ENCODE measurements at regions not wholly inside any gene's neighbourhood (a gene's known extent, or its start where the extent isn't known, plus 50 kb on each side); places are given as distances from the start of the nearest gene placed in this dataset.

- DNase-seq, result no peak
Observed at GRCh38 chr10:124346831-124347230, 71.9 kb downstream of the OAT start.

- no peak for DNase-seq
Observed at GRCh38 chr10:124345521-124345920, 73.2 kb downstream of the OAT start.

- DNase-seq, result no peak
Observed at GRCh38 chr10:124344931-124345330, 73.8 kb downstream of the OAT start.

GRCh38 chr10:124344266-124344590, 74.5 kb downstream of the OAT start:
- DNase-seq, result no peak

GRCh38 chr10:124343351-124344265, 75.1 kb downstream of the OAT start:
- no peak for DNase-seq

GRCh38 chr10:124342821-124343170, 75.9 kb downstream of the OAT start:
- DNase-seq, result no peak

GRCh38 chr10:124342136-124342820, 76.4 kb downstream of the OAT start:
- DNase-seq, result no peak

- DNase-seq, result no peak
Observed at GRCh38 chr10:124341768-124342135, 77.0 kb downstream of the OAT start.

- no peak for DNase-seq
Observed at GRCh38 chr10:124340033-124340760, 78.5 kb downstream of the OAT start.

GRCh38 chr10:124339119-124340032, 79.3 kb downstream of the OAT start:
- DNase-seq, result no peak

GRCh38 chr10:124338276-124338925, 80.3 kb downstream of the OAT start:
- DNase-seq, result no peak

- DNase-seq, result no peak
Observed at GRCh38 chr10:124336186-124336585, 82.5 kb downstream of the OAT start.

GRCh38 chr10:124333931-124334330, 84.8 kb downstream of the OAT start:
- no peak for DNase-seq

GRCh38 chr10:124332426-124332825, 86.3 kb downstream of the OAT start:
- no peak for DNase-seq

GRCh38 chr10:124329941-124330340, 88.8 kb downstream of the OAT start:
- DNase-seq, result no peak

GRCh38 chr10:124329362-124329761, 89.4 kb downstream of the OAT start:
- DNase-seq, result no peak

GRCh38 chr10:124328477-124329220, 90.1 kb downstream of the OAT start:
- DNase-seq, result no peak

GRCh38 chr10:124325998-124326636, 92.6 kb downstream of the OAT start:
- no peak for DNase-seq

GRCh38 chr10:124325633-124325914, 93.1 kb downstream of the OAT start:
- DNase-seq, result no peak

- DNase-seq, result no peak
Observed at GRCh38 chr10:124324856-124325632, 93.7 kb downstream of the OAT start.
